Adrenal gland (tissue), 5 donors: ENCODE measurements at regions not wholly inside any gene's neighbourhood (a gene's known extent, or its start where the extent isn't known, plus 50 kb on each side); places are given as distances from the start of the nearest gene placed in this dataset.

Experiments used
- CTCF ChIP-seq, 6 experiments: fragments of 450-650 bp in 4 of 6; fragments of 200-600 bp in 2 of 6; sonication (generic) in 1 of 6; IDR thresholded peaks; 1 replicate in 5 of 6; 2 replicates in 1 of 6; pipeline versions ENCODE4 v1.5.1 to v1.8.0; 2016 to 2021; ENCODE audit warnings: antibody characterized with exemption in 6 of 6, mild to moderate bottlenecking in 2 of 6, moderate library complexity in 1 of 6
- POLR2A ChIP-seq, 2 donors: fragments of 450-650 bp; IDR thresholded peaks; one replicate each; pipeline ENCODE4 v1.6.1; 2017; ENCODE audit warnings: antibody characterized with exemption in 2 of 2, mild to moderate bottlenecking in 2 of 2, moderate library complexity in 1 of 2
- donor health status: DM: no; HTN: no; CAD: no.

- TF ChIP-seq CTCF (IDR thresholded peaks at IDR 0.05) (no peak), POLR2A (IDR thresholded peaks at IDR 0.05) (no peak)
These were observed 53.9 kb upstream of the XYLT1 start for GRCh38 chr16:17524656-17525055.
